Thyroid gland (tissue), 4 donors: ENCODE measurements at regions not wholly inside any gene's neighbourhood (a gene's known extent, or its start where the extent isn't known, plus 50 kb on each side); places are given as distances from the start of the nearest gene placed in this dataset.
A peak's percentile ranks its signal among the peaks of the same experiment; 100 is the strongest.

Experiments
- DNase-seq, 2 donors: peaks; one replicate each; pipeline ENCODE4 v3.0.0-alpha.2; 2019
- H3K27ac ChIP-seq, 3 donors: fragments of 200-600 bp; sonication (generic); 1 replicate in 2 of 3; 2 replicates in 1 of 3; pipeline ENCODE4 v1.5.1; 2016 to 2019; ENCODE audit warnings: mild to moderate bottlenecking in 1 of 3, moderate library complexity in 1 of 3
- H3K27me3 ChIP-seq: fragments of 200-600 bp; sonication (generic); one replicate; pipeline ENCODE4 v1.5.1; 2019
- H3K36me3 ChIP-seq, 2 donors: fragments of 200-600 bp; sonication (generic); one replicate each; pipeline ENCODE4 v1.5.1; 2016 to 2019
- H3K4me1 ChIP-seq, 2 donors: fragments of 200-600 bp; sonication (generic); one replicate each; pipeline ENCODE4 v1.5.1; 2017 to 2019
- H3K4me3 ChIP-seq, 3 donors: fragments of 200-600 bp; sonication (generic); replicated peaks in 1 of 3; 1 replicate in 2 of 3; 2 replicates in 1 of 3; pipeline ENCODE4 v1.5.1; 2016; ENCODE audit warnings: mild to moderate bottlenecking in 1 of 3
- H3K9me3 ChIP-seq: fragments of 200-600 bp; sonication (generic); one replicate; pipeline ENCODE4 v1.5.1; 2017
- POLR2A ChIP-seq, 2 donors: fragments of 450-650 bp; IDR thresholded peaks; one replicate each; pipeline ENCODE4 v1.6.1; 2017; ENCODE audit warnings: antibody characterized with exemption in 2 of 2, mild to moderate bottlenecking in 2 of 2, moderate library complexity in 1 of 2
- WGBS, 2 donors: methylation state at CpG; one replicate each; pipeline ENCODE4 v1.1.5; 2017; 5-methylcytosine and 5-hydroxymethylcytosine counted together
- intact Hi-C: fragments of 100-400 bp; cut with DNase I; formaldehyde crosslinking; loops from one replicate; pipeline ENCODE4 v1.15.1; 2023
- TF ChIP-seq, protein P1 (sequence below), 6 experiments: fragments of 200-600 bp in 3 of 6; fragments of 450-650 bp in 3 of 6; sonication (generic) in 3 of 6; IDR thresholded peaks; one replicate each; pipeline ENCODE4 v1.5.1; 2016 to 2019; ENCODE audit warnings: antibody characterized with exemption in 6 of 6, mild to moderate bottlenecking in 2 of 6, inconsistent platforms in 1 of 6, moderate library complexity in 1 of 6

DNA sequence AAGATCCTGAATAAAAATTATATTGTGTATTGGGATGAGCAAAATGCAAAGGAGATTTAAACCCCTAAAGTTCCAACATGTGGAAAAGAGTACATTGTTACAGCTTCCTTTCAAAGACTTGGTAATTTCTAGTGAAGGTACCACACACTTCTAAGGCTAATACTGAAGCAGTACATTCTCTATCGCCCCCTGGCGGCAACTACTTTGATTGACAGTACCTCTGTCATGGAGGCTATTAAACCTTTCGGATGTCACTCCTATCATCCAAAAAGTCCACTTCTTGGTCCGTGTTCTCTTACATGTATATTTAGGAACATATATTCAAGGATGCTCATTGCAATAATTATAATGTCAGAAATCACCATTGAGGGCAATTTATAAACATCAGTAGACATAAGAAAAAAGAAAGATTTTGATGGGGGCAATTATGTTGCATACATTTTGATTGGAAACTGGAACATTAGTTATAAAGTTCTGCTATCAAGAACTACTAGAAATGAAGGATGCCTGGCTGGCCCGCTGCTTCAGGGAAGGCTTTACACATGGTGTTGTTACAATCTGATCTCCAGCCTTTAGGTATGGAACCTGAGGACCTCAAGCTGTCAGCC lies 601.6 kb downstream of the CPS1 start:
- Histone ChIP-seq H3K27me3 (no peaks in the 10 kb centered on the region), H3K4me3 (no peak overlapping the region), H3K9me3 (no peaks in the 10 kb centered on the region), H3K36me3 (no peaks in the 10 kb centered on the region), H3K4me1 (no peaks in the 10 kb centered on the region), H3K27ac (no peak overlapping the region)
- peak; percentile 85 to 90 for DNase-seq
- WGBS, 2 donors: 21 to 23% methylated on average over 5 of the region's 5 CpGs
- intact Hi-C loops: no loop called here
- TF ChIP-seq POLR2A (IDR thresholded peaks at IDR 0.05): no peak
- TF ChIP-seq, protein P1, sequence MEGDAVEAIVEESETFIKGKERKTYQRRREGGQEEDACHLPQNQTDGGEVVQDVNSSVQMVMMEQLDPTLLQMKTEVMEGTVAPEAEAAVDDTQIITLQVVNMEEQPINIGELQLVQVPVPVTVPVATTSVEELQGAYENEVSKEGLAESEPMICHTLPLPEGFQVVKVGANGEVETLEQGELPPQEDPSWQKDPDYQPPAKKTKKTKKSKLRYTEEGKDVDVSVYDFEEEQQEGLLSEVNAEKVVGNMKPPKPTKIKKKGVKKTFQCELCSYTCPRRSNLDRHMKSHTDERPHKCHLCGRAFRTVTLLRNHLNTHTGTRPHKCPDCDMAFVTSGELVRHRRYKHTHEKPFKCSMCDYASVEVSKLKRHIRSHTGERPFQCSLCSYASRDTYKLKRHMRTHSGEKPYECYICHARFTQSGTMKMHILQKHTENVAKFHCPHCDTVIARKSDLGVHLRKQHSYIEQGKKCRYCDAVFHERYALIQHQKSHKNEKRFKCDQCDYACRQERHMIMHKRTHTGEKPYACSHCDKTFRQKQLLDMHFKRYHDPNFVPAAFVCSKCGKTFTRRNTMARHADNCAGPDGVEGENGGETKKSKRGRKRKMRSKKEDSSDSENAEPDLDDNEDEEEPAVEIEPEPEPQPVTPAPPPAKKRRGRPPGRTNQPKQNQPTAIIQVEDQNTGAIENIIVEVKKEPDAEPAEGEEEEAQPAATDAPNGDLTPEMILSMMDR (IDR thresholded peaks at IDR 0.05): peak; percentile 52 to 88 (median 85)

DNA sequence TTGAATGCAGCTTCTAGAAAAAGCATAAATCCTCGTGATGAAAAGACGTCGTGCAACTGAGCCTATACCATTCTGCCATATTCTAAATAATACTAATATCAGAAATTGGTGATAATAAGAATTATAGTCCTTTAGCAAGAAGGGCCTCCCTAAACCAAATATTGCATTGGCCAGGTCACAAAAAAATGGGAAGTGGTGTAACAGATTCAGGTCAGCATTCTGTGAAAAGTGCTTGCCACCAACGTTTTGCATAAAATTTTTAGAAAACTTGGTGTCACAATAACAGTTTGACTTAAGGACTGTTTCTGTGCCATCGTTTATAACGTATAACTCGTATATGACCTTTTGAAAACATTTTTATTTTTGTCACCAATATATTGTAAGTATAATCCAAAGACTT lies 603.6 kb downstream of the CPS1 start:
- H3K9me3 ChIP-seq: no peaks in the 10 kb centered on the region
- no peaks in the 10 kb centered on the region for H3K4me1 ChIP-seq
- no peak for DNase-seq
- H3K36me3 ChIP-seq: no peaks in the 10 kb centered on the region
- H3K27ac ChIP-seq: no peak overlapping the region
- no peak overlapping the region for H3K4me3 ChIP-seq
- WGBS, 2 donors: 88 to 90% methylated on average over 7 of the region's 7 CpGs
- TF ChIP-seq, protein P1 (IDR thresholded peaks at IDR 0.05): no peak
- no peak for TF ChIP-seq POLR2A (IDR thresholded peaks at IDR 0.05)
- no peaks in the 10 kb centered on the region for H3K27me3 ChIP-seq
- intact Hi-C loops: loop anchor here (5.0 kb wide), 1 partner anchor 78 kb away; no protein-coding TSS in a partner anchor

DNA sequence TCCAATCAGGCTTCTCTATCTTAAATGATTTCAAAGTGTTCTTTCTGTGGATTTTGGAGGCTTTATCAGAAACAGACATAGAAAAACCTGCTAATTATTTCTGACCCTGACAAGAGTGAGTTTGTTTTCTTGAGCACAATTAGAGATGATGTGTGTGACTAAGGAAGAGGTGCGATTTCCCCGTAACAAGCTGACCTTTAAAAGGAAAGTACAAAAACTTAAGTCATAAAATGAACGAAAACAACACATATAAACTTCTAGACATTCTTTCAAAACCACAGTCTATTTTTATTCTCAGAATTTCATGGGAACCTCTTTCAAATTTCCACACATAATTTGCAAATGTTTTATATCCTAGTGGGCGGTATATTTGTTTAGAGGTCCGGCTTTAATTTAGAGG lies 604.8 kb downstream of the CPS1 start:
- TF ChIP-seq POLR2A (IDR thresholded peaks at IDR 0.05): no peak
- TF ChIP-seq, protein P1 (IDR thresholded peaks at IDR 0.05): no peak
- no peak for DNase-seq
- intact Hi-C loops: loop anchor here (5.0 kb wide), 1 partner anchor 79 kb away; no protein-coding TSS in a partner anchor
- Histone ChIP-seq H3K4me3 (no peak overlapping the region), H3K36me3 (no peaks in the 10 kb centered on the region), H3K9me3 (no peaks in the 10 kb centered on the region), H3K27ac (no peak overlapping the region), H3K27me3 (no peaks in the 10 kb centered on the region), H3K4me1 (no peaks in the 10 kb centered on the region)
- 79 to 80% methylated on average over 5 of the region's 5 CpGs for whole genome bisulfite sequencing, 2 donors

DNA sequence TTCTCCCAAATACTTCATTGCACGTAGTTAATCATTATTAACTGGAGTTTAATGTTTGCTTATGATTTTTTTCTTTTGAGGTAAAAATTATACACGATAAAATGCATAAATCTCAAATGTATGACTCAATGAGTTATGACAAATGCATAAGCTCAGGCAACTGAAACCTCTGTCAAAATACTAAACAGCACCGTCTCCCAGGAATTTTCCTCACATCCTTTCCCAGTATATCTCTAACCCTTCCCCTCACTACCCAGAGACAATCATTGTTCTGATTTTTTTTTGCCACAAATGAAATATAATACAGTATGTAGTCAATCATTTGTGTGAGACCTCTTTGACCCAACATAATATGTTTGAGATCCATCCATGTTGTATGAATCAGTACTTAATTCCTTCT lies 606.5 kb downstream of the CPS1 start:
- no peak overlapping the region for H3K4me3 ChIP-seq
- H3K27ac ChIP-seq: no peak overlapping the region
- no peaks in the 10 kb centered on the region for H3K9me3 ChIP-seq
- H3K36me3 ChIP-seq: no peaks in the 10 kb centered on the region
- no peaks in the 10 kb centered on the region for H3K4me1 ChIP-seq
- WGBS, 2 donors: 80 to 89% methylated on average over 3 of the region's 3 CpGs
- TF ChIP-seq, protein P1 (IDR thresholded peaks at IDR 0.05): no peak
- no peak for DNase-seq
- intact Hi-C loops: loop anchor here (5.0 kb wide), 1 partner anchor 81 kb away; no protein-coding TSS in a partner anchor
- no peaks in the 10 kb centered on the region for H3K27me3 ChIP-seq

DNA sequence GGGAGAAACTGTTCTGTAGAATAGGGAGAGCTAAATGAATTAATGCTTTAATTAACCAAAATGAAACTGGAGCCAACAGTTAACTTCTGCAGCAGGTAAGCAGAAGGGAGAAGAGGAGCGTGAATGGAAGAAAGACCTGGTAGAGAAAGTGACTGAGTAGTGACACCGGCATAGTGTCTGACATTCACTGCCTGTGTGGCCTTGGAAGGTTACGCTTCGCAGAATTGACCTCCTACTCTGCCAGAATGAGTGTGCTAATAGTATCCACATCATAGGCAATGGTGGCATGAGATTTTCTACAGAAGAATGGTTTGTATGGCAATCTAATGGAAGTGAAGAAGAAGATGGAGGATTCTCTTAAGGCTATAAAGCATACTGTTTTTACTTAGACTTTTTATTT lies 614.4 kb downstream of the CPS1 start:
- H3K4me1 ChIP-seq: peaks cover 31 to 32% of the 10 kb centered on the region in 2 donors
- peak in 1 of 2 donors; percentile 15 for TF ChIP-seq POLR2A (IDR thresholded peaks at IDR 0.05)
- TF ChIP-seq, protein P1 (IDR thresholded peaks at IDR 0.05): no peak
- H3K27me3 ChIP-seq: no peaks in the 10 kb centered on the region
- intact Hi-C loops: no loop called here
- peak; percentile 62 to 69 for DNase-seq
- H3K9me3 ChIP-seq: no peaks in the 10 kb centered on the region
- WGBS, 2 donors: 34% methylated on average over 4 of the region's 4 CpGs
- peak overlapping the region in 1 of 3 donors; percentile 1 for H3K4me3 ChIP-seq
- H3K36me3 ChIP-seq: no peaks in the 10 kb centered on the region
- peak overlapping the region; percentile 80 to 94 (median 91) for H3K27ac ChIP-seq
